GM12891 (cell line): ENCODE measurements at regions not wholly inside any gene's neighbourhood (a gene's known extent, or its start where the extent isn't known, plus 50 kb on each side); places are given as distances from the start of the nearest gene placed in this dataset.

Experiments
- POLR2A ChIP-seq: IDR thresholded peaks from 2 replicates; pipeline ENCODE4 v1.6.1; 2011; ENCODE audit warnings: low read depth, low read length, control low read depth
- POLR2AphosphoS5 ChIP-seq: IDR thresholded peaks from 2 replicates; pipeline ENCODE4 v1.6.1; 2011; ENCODE audit warnings: low read depth, low read length, control low read depth
- TAF1 ChIP-seq: IDR thresholded peaks from 2 replicates; pipeline ENCODE4 v1.6.1; 2011; ENCODE audit warnings: low read depth, low read length, control low read depth

- TF ChIP-seq POLR2AphosphoS5 = no peak
- TF ChIP-seq POLR2A = no peak
- no peak for TF ChIP-seq TAF1
Measured at GRCh38 chr3:190173426-190173825, 52.7 kb upstream of the P3H2 start.
